HG02642 (cell line): ENCODE measurements at regions not wholly inside any gene's neighbourhood (a gene's known extent, or its start where the extent isn't known, plus 50 kb on each side); places are given as distances from the start of the nearest gene placed in this dataset.
"Not testable (repeated sequence)": the region's sequence is repeated elsewhere in the genome, so short reads cannot be mapped to it uniquely, and the experiment has no call there.

Source experiments
- ATAC-seq: cut with Tn5 transposase; IDR thresholded peaks from one replicate; pipeline ENCODE4 v1.9.1; 2021; ENCODE audit warnings: mild to moderate bottlenecking; ENCODE audit not compliant: unreplicated experiment, poor library complexity

DNA sequence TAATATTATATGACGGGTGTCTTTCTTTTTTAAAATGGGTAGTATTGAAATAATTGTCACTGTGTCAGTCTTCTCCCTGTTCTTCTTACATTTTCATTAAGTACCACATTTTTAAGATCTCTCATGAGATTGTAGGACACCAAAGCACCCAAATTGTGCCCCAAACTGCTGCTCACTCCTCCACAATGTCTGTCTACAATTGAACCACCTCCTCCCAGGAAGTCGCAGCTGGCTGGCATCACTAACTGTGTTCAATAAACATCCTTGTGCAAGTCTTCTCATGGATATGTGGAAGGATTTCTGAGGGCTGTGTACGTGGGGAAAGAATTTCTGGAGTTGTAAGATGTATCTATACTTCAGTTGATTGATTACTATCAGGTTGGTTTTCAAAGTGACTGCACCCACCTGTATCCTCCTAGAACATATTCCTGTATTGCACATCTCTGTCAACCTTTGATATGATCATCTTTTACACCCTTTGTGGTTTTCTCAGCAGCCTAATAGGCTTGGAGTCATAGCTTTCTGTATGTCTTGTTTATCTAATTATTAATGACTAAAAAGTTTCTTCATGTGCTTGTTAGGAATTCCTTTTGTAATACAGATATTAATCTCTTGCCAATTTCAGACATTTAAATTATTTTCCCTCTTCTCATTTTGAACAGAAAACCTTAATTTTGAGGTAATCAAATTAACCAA, 774.9 kb downstream of the RNF144A start:
- ATAC-seq = no peak

DNA sequence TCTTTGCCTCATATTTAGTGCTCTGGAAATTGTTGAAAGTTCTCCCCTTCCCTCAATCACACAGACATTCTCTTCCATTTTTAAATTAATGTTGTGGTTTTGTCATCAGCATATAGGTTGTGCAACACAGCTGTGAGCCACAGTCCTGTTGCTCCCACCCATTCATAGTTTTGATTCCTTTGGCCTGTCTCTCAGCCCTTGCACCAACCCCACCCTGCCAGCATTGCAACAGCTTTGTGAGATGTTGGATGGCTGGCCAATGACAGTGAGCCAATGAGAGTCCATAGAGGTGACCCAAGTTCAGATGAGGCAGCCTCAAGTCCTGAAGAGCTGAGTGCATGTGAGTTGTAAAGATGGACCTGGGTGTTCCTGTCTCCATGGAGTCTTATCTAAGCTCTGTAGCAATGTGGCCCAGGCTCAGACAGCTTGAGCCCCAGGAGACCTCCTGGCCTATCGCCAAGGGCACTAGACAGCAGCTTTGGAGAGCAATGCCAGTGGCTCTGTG, 775.5 kb downstream of the RNF144A start:
- no peak for ATAC-seq

GRCh38 chr2:7693246-7694075, 776.2 kb downstream of the RNF144A start:
- ATAC-seq = no peak

- ATAC-seq = no peak
Measured at GRCh38 chr2:7694076-7694985, 777.1 kb downstream of the RNF144A start.

DNA sequence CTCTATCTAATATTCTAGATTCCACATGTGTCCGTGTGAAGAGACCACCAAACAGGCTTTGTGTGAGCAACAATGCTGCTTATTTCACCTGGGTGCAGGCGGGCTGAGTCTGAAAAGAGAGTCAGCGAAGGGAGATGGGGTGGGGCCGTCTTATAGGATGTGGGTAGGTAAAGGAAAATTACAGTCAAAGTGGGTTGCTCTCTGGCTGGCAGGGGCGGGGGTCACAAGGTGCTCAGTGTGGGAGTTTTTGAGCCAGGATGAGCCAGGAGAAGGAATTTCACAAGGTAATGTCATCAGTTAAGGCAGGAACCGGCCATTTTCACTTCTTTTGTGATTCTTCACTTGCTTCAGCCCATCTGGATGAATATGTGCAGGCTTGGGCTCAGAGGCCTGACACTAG, 779.3 kb downstream of the RNF144A start:
- not testable (repeated sequence) for ATAC-seq

DNA sequence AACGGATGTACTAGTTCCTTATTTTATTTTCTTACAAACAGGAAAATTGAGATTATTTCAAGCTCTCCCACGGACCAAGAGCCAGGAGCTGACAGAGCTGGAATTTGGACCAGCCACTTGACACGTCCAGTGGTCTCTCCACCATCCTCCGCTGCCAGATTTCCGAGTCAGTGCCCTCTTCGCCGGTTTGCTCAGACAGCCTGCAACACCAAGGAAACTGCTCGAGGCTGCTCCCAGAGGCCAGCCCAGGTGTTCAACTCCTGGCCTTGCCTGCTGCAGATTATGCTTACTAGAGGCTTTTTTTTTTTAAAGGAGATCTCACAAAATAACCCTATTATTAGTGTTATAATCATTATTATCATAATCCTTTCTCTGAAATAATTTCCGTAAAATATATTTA, 779.8 kb downstream of the RNF144A start:
- ATAC-seq = no peak

DNA sequence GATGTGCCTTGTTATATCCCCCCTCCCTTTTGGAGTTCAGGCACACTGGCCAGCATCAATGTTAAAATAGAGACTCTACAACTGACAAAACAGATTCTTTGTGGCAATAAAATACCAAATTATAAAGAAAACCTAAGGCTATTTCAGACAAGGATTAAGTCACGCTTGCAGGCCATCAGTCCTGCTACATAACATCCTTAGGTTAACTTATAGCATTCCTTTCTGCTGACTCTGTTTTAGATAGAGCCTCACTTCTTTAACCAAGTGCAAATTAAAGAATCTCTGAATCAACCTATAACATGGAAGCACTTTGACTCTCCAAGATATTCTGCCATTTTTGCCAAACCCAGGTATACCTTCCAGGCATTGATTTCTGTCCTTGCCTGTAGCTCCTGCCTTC, 784.6 kb downstream of the RNF144A start:
- no peak for ATAC-seq

- no peak for ATAC-seq
Measured at GRCh38 chr2:7703048-7703447, 785.8 kb downstream of the RNF144A start.

DNA sequence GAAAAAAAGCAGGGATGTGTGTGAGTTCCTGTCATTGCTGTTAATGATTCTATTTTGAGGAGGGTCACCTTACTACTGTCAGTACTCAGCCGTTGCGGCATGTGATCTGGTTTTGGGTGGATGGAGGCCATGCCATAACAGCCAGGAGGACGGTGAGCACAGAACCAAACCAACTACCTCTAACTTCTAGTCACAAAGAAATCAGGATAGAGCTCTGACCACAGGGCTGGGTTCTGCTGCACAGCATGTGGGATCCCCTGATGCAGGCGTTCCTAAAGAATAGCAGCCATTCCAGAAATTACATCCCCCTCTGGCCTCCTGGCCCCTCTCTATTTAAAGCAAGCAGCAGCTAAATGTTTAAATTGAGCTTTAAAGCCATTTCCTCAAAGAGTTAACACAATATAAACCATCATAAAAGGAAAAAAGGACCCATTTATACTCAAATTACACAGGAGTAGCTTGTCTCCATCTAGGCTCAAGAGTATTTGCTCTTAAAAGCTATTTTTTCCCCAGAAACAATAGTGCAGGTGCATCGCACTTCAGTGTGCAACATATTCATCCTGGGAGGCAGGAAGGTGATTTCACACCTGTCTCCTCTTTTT, 786.4 kb downstream of the RNF144A start:
- ATAC-seq = no peak

- no peak for ATAC-seq
Measured at GRCh38 chr2:7704296-7704865, 787.2 kb downstream of the RNF144A start.

DNA sequence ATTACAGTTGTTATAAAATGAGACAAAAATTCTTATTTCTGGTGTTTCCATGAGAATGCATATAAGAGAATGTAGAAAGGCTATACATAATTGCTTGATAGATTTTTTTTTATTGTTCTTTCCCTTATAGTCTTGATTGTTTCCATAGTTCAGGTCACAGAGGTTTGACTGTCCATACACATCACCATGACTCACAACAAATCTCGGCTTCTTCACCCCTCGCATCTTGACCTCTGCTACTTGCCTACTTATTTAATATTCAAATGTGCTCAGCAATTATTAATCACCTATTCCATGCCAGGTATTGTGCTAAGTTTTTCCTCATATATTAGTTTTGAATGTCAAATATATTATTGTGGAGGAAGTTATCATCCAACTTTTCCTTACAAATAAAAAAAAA, 789.6 kb downstream of the RNF144A start:
- ATAC-seq = no peak

GRCh38 chr2:7707723-7708122, 790.5 kb downstream of the RNF144A start:
- ATAC-seq = no peak

GRCh38 chr2:7709907-7710306, 792.7 kb downstream of the RNF144A start:
- no peak for ATAC-seq

GRCh38 chr2:7711167-7711566, 794.0 kb downstream of the RNF144A start:
- ATAC-seq = no peak

GRCh38 chr2:7719876-7720275, 802.7 kb downstream of the RNF144A start:
- no peak for ATAC-seq

- no peak for ATAC-seq
Measured at GRCh38 chr2:7721413-7721995, 804.3 kb downstream of the RNF144A start.

DNA sequence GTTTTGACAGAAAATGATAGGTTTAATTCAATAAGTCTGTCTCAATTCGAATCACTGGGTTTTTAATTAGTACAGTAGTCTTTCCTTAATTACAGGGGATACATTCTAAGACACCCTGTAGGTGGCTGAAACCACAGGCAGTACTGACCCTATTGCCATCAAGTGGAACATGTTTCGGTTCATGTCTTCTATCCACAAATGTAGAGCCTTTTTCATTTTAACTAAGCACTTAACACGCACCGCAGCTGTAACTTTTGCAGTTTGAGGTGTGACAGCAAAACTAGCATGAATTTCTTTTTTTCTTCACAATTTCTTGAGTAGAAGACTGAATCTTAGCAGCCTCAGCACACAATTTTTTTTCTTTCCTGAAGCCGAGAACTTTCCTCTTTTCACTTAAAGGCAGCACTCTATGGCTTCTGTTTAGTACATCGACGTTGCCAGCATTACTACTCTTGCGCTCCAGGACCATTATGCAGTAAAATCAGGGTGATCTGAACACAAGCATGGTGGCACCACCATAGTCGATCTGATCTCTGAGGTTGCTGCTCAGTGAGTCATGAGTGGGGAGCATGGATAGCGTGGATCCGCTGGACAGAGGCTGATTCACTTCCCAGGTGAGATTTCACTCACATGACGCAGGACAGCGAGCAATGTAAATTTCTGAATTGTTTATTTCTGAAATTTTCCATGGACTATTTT, 805.1 kb downstream of the RNF144A start:
- no peak for ATAC-seq

GRCh38 chr2:7724336-7724735, 807.1 kb downstream of the RNF144A start:
- ATAC-seq = no peak
